HepG2 (cell line): ENCODE measurements at regions not wholly inside any gene's neighbourhood (a gene's known extent, or its start where the extent isn't known, plus 50 kb on each side); places are given as distances from the start of the nearest gene placed in this dataset.

Experiments
- CAMTA2 ChIP-seq: sonication (generic); formaldehyde crosslinking; IDR thresholded peaks from 2 replicates; pipeline ENCODE4 v1.4.0; 2020; ENCODE audit warnings: mild to moderate bottlenecking, missing genetic modification reagents, borderline replicate concordance
- CBX1 ChIP-seq: IDR thresholded peaks from one replicate; pipeline ENCODE4 v1.6.1; 2016; ENCODE audit warnings: antibody characterized with exemption, low read depth
- CREB1 ChIP-seq, 2 experiments: fragments of 450-650 bp in 1 of 2; IDR thresholded peaks; 2 replicates each; pipeline ENCODE4 v1.6.1; 2016 to 2017; ENCODE audit warnings: control low read depth in 1 of 2, mild to moderate bottlenecking in 1 of 2, missing compliant biosample characterization in 1 of 2, missing genetic modification characterization in 1 of 2
- CREM ChIP-seq, 2 experiments: sonication (generic) in 1 of 2; formaldehyde crosslinking in 1 of 2; IDR thresholded peaks; 2 replicates each; pipeline versions ENCODE4 v1.4.0 to v1.6.1; 2016 to 2020; ENCODE audit warnings: antibody characterized with exemption in 1 of 2, mild to moderate bottlenecking in 1 of 2, missing genetic modification reagents in 1 of 2
- DNMT3B ChIP-seq: conservative IDR thresholded peaks from 2 replicates; pipeline ENCODE4 v1.6.1; 2016; ENCODE audit warnings: missing biosample characterization, control low read depth
- E2F1 ChIP-seq: sonication (generic); formaldehyde crosslinking; IDR thresholded peaks from 2 replicates; pipeline ENCODE4 v1.5.0; 2020; ENCODE audit warnings: missing genetic modification reagents
- HCFC1 ChIP-seq: fragments of 150-350 bp; IDR thresholded peaks from 2 replicates; pipeline ENCODE4 v1.6.1; 2014; ENCODE audit warnings: low read depth, low read length
- POLR2AphosphoS5 ChIP-seq: IDR thresholded peaks from 2 replicates; pipeline ENCODE4 v1.6.1; 2012; ENCODE audit warnings: low read depth, low read length
- PTBP1 ChIP-seq: fragments of 200-400 bp; formaldehyde crosslinking; IDR thresholded peaks from 2 replicates; pipeline ENCODE4 v1.6.1; 2018; ENCODE audit warnings: low read length, low read depth; ENCODE audit not compliant: poor library complexity, severe bottlenecking
- RARA ChIP-seq: IDR thresholded peaks from 2 replicates; pipeline ENCODE4 v1.6.1; 2016; ENCODE audit warnings: missing genetic modification reagents, missing compliant biosample characterization
- ZBTB1 ChIP-seq: sonication (generic); formaldehyde crosslinking; IDR thresholded peaks from 2 replicates; pipeline ENCODE4 v1.4.0; 2020; ENCODE audit warnings: missing genetic modification reagents, borderline replicate concordance
- ZBTB33 ChIP-seq: sonication (generic); formaldehyde crosslinking; IDR thresholded peaks from 2 replicates; pipeline ENCODE4 v1.4.0; 2020; ENCODE audit warnings: missing genetic modification reagents
- ZBTB7A ChIP-seq: sonication (generic); formaldehyde crosslinking; IDR thresholded peaks from 2 replicates; pipeline ENCODE4 v1.8.0; 2022; ENCODE audit warnings: mild to moderate bottlenecking, missing genetic modification reagents
- ZFP41 ChIP-seq: sonication (generic); formaldehyde crosslinking; IDR thresholded peaks from 2 replicates; pipeline ENCODE4 v1.4.0; 2020; ENCODE audit warnings: mild to moderate bottlenecking, missing genetic modification reagents, borderline replicate concordance
- ZIK1 ChIP-seq: sonication (generic); formaldehyde crosslinking; IDR thresholded peaks from 2 replicates; pipeline ENCODE4 v1.5.0; 2020; ENCODE audit warnings: mild to moderate bottlenecking, low read depth, missing genetic modification reagents, borderline replicate concordance
- ZNF121 ChIP-seq: sonication (generic); formaldehyde crosslinking; IDR thresholded peaks from 2 replicates; pipeline ENCODE4 v1.5.0; 2020; ENCODE audit warnings: mild to moderate bottlenecking, missing genetic modification reagents
- ZNF317 ChIP-seq: sonication (generic); formaldehyde crosslinking; IDR thresholded peaks from 2 replicates; pipeline ENCODE4 v1.5.0; 2020; ENCODE audit warnings: mild to moderate bottlenecking, missing genetic modification reagents
- ZNF597 ChIP-seq: sonication (generic); formaldehyde crosslinking; IDR thresholded peaks from 2 replicates; pipeline ENCODE4 v1.5.0; 2020; ENCODE audit warnings: missing genetic modification reagents
- ZSCAN12 ChIP-seq: sonication (generic); formaldehyde crosslinking; IDR thresholded peaks from 2 replicates; pipeline ENCODE4 v1.9.0; 2021; ENCODE audit warnings: mild to moderate bottlenecking, missing genetic modification reagents
- ZSCAN9 ChIP-seq: IDR thresholded peaks from 2 replicates; pipeline ENCODE4 v1.6.1; 2016; ENCODE audit warnings: borderline replicate concordance
- TF ChIP-seq, protein P1 (sequence below): sonication (generic); formaldehyde crosslinking; IDR thresholded peaks from 2 replicates; pipeline ENCODE4 v1.9.0; 2022; ENCODE audit warnings: low read depth, missing genetic modification reagents
- TF ChIP-seq, protein P2 (sequence below): IDR thresholded peaks from 2 replicates; pipeline ENCODE4 v1.6.1; 2018; ENCODE audit warnings: missing genetic modification reagents, mild to moderate bottlenecking, missing compliant biosample characterization
- TF ChIP-seq, protein P3 (sequence below): sonication (generic); formaldehyde crosslinking; IDR thresholded peaks from 2 replicates; pipeline ENCODE4 v1.4.0; 2020; ENCODE audit warnings: mild to moderate bottlenecking, low read depth, missing genetic modification reagents

- TF ChIP-seq, protein P1, sequence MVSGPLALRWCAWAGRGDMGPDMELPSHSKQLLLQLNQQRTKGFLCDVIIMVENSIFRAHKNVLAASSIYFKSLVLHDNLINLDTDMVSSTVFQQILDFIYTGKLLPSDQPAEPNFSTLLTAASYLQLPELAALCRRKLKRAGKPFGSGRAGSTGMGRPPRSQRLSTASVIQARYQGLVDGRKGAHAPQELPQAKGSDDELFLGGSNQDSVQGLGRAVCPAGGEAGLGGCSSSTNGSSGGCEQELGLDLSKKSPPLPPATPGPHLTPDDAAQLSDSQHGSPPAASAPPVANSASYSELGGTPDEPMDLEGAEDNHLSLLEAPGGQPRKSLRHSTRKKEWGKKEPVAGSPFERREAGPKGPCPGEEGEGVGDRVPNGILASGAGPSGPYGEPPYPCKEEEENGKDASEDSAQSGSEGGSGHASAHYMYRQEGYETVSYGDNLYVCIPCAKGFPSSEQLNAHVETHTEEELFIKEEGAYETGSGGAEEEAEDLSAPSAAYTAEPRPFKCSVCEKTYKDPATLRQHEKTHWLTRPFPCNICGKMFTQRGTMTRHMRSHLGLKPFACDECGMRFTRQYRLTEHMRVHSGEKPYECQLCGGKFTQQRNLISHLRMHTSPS (CRISPR knock-in tag): no peak
- no peak for TF ChIP-seq E2F1 (CRISPR knock-in tag)
- TF ChIP-seq DNMT3B (CRISPR knock-in tag): peak; percentile 28; the same call in 1 of the 2 replicates
- TF ChIP-seq, protein P2, sequence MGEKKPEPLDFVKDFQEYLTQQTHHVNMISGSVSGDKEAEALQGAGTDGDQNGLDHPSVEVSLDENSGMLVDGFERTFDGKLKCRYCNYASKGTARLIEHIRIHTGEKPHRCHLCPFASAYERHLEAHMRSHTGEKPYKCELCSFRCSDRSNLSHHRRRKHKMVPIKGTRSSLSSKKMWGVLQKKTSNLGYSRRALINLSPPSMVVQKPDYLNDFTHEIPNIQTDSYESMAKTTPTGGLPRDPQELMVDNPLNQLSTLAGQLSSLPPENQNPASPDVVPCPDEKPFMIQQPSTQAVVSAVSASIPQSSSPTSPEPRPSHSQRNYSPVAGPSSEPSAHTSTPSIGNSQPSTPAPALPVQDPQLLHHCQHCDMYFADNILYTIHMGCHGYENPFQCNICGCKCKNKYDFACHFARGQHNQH (CRISPR knock-in tag): peak; percentile 68
- TF ChIP-seq CREM (IDR thresholded peaks at IDR 0.05): peak; percentile 94
- no peak for TF ChIP-seq CREM (CRISPR knock-in tag; IDR thresholded peaks at IDR 0.05)
- TF ChIP-seq RARA (CRISPR knock-in tag): peak; percentile 99
- no peak for TF ChIP-seq ZBTB7A (CRISPR knock-in tag)
- no peak for TF ChIP-seq HCFC1
- TF ChIP-seq ZBTB1: no peak
- TF ChIP-seq ZSCAN12 (CRISPR knock-in tag): no peak
- TF ChIP-seq CREB1 (IDR thresholded peaks at IDR 0.05): peak; percentile 77
- peak; percentile 89 for TF ChIP-seq CREB1 (CRISPR knock-in tag; IDR thresholded peaks at IDR 0.05)
- no peak for TF ChIP-seq ZBTB33
- TF ChIP-seq ZNF121 (CRISPR knock-in tag): no peak
- TF ChIP-seq ZNF317 (CRISPR knock-in tag): no peak
- TF ChIP-seq PTBP1: no peak
- TF ChIP-seq CAMTA2 (CRISPR knock-in tag): no peak
- TF ChIP-seq POLR2AphosphoS5: no peak
- TF ChIP-seq, protein P3, sequence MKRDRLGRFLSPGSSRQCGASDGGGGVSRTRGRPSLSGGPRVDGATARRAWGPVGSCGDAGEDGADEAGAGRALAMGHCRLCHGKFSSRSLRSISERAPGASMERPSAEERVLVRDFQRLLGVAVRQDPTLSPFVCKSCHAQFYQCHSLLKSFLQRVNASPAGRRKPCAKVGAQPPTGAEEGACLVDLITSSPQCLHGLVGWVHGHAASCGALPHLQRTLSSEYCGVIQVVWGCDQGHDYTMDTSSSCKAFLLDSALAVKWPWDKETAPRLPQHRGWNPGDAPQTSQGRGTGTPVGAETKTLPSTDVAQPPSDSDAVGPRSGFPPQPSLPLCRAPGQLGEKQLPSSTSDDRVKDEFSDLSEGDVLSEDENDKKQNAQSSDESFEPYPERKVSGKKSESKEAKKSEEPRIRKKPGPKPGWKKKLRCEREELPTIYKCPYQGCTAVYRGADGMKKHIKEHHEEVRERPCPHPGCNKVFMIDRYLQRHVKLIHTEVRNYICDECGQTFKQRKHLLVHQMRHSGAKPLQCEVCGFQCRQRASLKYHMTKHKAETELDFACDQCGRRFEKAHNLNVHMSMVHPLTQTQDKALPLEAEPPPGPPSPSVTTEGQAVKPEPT: no peak
- TF ChIP-seq CBX1: no peak
- peak; percentile 38; the same call in 1 of the 2 replicates for TF ChIP-seq ZSCAN9
- TF ChIP-seq ZNF597 (CRISPR knock-in tag): no peak
- TF ChIP-seq ZIK1 (CRISPR knock-in tag): no peak
- no peak for TF ChIP-seq ZFP41 (CRISPR knock-in tag)
These were observed 121.2 kb upstream of the SLC38A2 start (continued) for GRCh38 chr12:46493834-46494181.
